DMS79 (cell line): ENCODE measurements at regions not wholly inside any gene's neighbourhood (a gene's known extent, or its start where the extent isn't known, plus 50 kb on each side); places are given as distances from the start of the nearest gene placed in this dataset.
"Not testable (repeated sequence)": the region's sequence is repeated elsewhere in the genome, so short reads cannot be mapped to it uniquely, and the experiment has no call there.

Experiments used
- DNase-seq: peaks from one replicate; lab custom pipeline; 2025; lab: John Stamatoyannopoulos, UW

DNA sequence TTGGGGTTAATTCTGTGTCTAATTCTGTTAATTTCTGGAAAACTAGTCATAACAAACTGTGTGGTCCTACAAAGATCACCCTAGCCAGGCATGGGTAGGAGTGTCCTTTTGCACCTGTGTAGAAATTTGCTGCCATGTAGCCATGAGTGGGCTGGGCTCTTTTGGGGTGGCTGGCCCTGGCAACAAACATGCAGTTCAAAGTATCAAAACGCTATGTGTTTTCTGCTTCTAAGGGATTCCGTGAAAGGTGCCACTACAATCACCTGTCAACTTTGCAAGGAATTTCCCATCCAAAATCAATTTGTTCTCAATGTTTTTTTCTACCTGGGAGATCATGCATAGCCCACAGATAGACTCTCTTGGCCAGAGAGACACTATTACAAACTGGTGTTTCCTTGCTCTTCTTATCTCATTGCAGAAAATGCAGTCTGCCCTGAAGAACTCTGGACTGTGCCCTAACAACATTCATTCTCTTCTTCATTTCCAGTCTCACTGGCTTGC, 537.7 kb upstream of the ID2 start:
- no peak for DNase-seq

DNA sequence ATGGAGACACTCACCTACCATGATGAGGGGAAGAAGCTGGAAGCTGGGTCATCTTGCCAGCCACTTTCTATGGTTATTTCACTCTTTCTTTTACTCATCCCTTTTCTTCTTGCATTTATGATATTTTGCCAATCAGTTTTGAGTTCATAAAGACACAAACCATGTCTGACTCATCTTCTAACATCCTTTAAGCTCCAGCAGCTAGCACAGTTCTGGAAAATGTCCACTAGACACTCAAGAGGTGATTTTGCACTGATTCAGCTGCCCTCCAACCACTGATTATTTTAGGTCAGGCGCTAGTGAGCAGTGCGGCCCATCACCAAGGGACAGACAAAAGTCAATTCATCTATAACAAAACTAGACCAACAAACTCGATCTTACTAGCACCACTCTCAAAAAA, 537.1 kb upstream of the ID2 start:
- DNase-seq = no peak

GRCh38 chr2:8145375-8145774, 536.5 kb upstream of the ID2 start:
- DNase-seq = not testable (repeated sequence)

DNA sequence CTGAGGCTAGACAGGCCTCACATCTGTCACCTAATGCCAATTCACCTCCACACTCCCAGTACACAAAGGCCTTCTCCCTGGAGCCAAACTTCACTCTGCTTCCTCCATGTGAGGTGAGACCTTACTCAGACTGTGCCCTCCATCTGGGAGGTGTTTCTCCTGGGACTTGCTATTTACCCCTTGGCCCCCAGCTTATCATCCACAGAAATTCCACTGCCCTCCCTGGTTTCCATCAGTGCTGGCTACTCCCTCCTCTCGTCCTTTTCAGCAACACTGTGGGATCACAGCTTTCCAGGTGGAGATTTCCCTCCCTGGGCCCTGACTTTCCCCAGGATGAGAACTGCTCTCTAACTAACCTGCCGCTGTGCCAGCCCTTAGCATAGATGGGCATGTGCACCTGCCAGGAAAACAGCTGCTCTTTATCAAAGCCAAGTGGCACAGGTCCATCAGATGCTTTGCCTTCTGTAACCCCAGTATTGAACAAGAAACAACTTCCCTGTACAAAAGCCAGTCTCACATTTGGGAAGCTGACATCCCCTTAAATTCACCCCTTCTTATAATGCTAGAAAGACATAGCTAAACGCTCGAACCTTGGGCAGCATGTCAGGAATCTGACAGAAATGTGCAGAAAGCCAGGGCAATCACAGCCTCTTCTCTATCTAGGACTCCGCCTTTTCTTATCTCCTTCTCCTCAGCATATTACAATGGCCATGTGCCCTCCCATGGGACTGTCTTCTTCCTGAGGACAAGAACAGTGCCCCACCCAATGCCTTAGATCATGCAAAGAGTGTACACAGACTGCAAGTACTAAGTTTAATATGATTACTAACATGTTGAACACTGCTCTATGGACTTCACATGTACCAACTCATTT, 535.5 kb upstream of the ID2 start:
- DNase-seq = no peak

DNA sequence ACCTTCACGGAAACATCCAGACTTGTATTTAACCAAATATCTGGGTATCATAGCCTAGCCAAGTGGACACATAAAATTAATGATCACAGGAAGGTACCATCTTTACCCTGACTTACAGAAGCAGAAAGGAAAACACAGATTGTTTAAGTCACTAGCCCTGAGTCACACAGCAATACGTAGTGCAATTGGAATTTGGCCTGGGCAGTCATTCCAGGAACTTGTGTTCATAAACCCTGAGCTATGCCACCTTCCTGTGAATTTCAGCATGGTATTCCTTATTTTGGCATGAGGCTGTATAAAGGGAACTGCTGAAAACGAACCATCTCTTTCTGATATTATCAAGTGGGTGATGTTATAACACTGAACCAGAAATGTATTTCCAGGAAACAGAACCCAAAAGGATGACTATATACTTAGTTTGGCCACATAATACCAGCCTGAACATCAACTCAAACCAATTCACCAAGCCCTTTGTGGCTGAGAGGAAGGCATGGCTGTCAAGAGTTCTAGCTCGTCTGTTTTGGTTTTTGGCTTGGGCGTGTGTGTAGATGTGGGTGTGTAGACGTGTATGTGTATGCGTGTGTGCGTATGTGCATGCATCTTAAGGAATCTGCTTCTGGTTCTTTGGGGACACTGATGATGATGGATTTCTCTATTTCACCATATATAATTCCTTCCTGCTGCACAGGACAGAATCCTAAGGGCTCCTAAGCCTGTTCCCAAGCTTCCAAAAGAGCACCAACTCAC, 533.4 kb upstream of the ID2 start:
- DNase-seq = no peak

GRCh38 chr2:8149007-8149405, 532.9 kb upstream of the ID2 start:
- no peak for DNase-seq

DNA sequence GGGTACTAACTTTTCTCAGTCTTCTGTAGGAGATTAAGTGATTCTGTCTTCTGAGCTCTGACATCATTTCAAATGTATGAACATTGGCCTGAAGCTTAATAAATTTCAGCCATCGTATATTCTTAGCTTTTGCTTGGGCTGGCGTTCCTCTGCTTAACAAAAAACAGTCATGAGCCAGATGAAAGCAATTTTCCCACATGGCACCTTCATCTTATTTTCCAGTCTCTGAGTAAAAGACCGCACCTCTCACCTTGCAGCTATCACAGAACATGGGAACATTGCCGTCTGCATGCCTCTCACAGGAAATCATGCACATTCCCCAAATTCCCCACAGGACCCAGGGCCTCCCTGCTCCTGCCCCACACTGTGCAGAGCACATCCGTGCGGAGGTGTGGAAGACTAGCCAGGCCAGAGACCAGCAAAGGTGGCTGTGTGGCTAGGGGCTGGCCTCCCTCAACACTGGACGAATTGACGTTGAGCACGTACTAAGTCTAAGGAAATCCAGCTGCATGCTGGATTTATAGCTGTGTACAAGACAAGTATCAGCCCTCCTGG, 531.8 kb upstream of the ID2 start:
- DNase-seq = no peak

DNA sequence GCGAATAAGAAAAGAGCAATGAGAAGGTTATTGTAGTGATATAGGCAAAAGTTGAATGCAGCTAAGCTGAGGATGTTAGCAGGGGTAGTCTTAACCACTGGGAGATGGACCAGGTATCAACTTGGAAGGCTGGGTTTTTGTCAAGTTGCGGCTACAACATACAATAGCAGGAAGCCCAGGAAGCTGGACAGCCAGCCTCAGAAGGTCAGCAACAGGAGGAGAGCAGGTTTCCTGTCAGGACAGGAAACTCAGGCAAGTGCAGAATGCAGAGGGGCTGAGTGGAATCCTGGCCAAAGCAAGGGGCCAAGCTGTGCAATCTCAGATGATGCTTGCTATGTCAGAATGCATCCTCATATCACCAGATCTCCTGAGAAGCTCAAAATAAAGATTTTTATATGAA, 530.0 kb upstream of the ID2 start:
- DNase-seq = no peak

- no peak for DNase-seq
Measured at GRCh38 chr2:8152392-8153257, 529.2 kb upstream of the ID2 start.

DNA sequence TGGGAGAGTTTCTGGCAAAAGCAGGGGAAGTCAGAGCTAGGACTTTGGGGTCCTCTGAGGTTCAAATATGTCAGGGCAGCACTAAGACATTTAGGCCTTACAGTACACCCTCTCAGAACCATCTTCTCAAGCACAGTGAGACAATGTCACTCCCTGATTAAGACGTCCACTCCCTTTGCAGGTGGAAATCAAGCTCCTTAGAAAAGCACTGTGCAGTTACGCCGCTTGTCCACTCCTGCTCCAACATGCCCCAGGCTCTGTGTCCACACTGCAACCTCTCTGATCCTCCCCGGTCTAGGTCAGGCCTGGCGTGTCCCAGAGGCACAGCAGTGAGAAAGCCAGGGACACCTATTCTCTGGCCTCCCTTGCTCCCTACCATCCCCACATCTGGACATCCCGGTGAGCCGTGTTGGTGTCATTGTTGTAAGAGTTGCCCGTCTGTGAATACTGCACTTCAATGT, 528.6 kb upstream of the ID2 start:
- no peak for DNase-seq

GRCh38 chr2:8154270-8154669, 527.6 kb upstream of the ID2 start:
- no peak for DNase-seq

- DNase-seq = no peak
Measured at GRCh38 chr2:8154936-8155335, 526.9 kb upstream of the ID2 start.

- DNase-seq = no peak
Measured at GRCh38 chr2:8157621-8158430, 524.0 kb upstream of the ID2 start.

GRCh38 chr2:8158711-8159110, 523.1 kb upstream of the ID2 start:
- no peak for DNase-seq

DNA sequence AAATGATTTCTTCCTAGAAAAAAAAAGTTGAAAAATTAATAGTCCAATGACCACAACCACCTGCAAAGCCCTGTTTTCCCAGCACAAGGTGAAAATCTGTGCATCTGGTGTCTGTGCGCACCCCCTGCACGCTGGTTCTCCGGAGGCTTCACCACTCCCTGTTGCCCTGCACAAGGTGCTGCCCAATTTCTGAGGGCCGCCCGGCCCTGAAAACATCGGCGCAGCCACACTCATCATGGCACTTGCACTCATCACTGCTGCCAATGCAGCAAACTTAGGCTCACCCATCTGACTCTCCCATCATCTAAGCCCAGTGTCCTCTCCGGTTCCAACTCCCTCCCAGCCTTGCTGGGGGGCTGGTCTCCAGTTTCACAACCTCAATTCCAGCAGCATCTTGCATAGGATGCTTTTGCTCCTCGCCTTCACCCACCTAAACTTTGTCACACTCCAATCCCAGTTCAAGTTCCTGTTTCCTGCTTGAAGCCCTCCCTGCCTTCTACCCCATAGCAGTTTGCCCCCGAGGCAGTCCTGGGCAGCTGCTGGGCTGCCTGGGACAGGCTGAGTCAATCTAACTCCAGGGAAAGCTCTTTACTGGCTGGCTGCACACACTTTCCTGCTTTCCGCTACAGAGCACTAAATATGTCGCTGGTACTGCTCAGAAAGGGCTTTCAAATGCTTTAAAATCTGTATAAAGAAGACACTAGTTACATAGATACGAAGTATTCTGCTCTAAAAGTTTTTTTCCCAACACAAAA, 522.5 kb upstream of the ID2 start:
- DNase-seq = no peak

GRCh38 chr2:8159966-8160603, 521.8 kb upstream of the ID2 start:
- DNase-seq = no peak

GRCh38 chr2:8160959-8161358, 520.9 kb upstream of the ID2 start:
- no peak for DNase-seq

DNA sequence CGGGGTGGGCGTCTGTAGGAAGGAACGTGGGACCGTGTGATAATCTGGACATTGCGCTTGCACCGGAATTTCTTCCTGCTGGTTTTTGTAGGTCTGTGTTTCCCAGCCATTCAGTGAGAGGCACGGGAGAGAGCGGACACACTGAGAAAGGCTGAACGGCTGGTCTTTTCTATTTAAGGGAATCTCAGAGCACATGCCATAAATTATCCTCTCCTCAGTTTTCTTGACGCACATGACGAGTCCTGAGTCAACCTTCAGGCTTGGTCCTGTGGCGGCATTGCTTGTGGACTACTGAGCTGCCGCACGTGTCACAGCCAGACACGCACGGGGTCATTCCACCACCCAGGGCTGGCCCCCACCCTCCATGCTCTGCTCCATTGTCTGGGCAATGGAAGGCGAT, 519.3 kb upstream of the ID2 start:
- no peak for DNase-seq

- DNase-seq = no peak
Measured at GRCh38 chr2:8165550-8165949, 516.3 kb upstream of the ID2 start.
